Thoracic aorta (tissue), 2 donors: ENCODE measurements at regions not wholly inside any gene's neighbourhood (a gene's known extent, or its start where the extent isn't known, plus 50 kb on each side); places are given as distances from the start of the nearest gene placed in this dataset.

Experiments used
- ATAC-seq: fragments of 150-250 bp; one replicate; pipeline ENCODE4 v1.8.0; 2017; ENCODE audit warnings: low read depth; ENCODE audit not compliant: insufficient number of reproducible peaks, low FRiP score
- DNase-seq: peaks from one replicate; pipeline ENCODE4 v3.0.0-alpha.2; 2020; ENCODE audit warnings: low spot score
- H3K27ac ChIP-seq, 2 donors: fragments of 200-600 bp; sonication (generic); 1 replicate in 1 of 2; 2 replicates in 1 of 2; pipeline ENCODE4 v1.5.1; 2016; ENCODE audit warnings: mild to moderate bottlenecking in 2 of 2, moderate library complexity in 2 of 2
- H3K27me3 ChIP-seq: fragments of 200-600 bp; sonication (generic); replicated peaks from 2 replicates; pipeline ENCODE4 v1.6.0; 2016; ENCODE audit warnings: mild to moderate bottlenecking; ENCODE audit not compliant: insufficient read depth
- H3K36me3 ChIP-seq: fragments of 200-600 bp; sonication (generic); one replicate; pipeline ENCODE4 v1.5.1; 2016
- H3K4me1 ChIP-seq, 2 donors: fragments of 200-600 bp; sonication (generic); 1 replicate in 1 of 2; 2 replicates in 1 of 2; pipeline versions ENCODE4 v1.5.1 to v1.6.0; 2016; ENCODE audit warnings: low read depth in 2 of 2, mild to moderate bottlenecking in 1 of 2; ENCODE audit not compliant: control insufficient read depth in 1 of 2
- H3K4me3 ChIP-seq: fragments of 200-600 bp; sonication (generic); 2 replicates; pipeline ENCODE4 v1.5.1; 2016; ENCODE audit warnings: mild to moderate bottlenecking
- H3K9me3 ChIP-seq: fragments of 200-600 bp; sonication (generic); 2 replicates; pipeline ENCODE4 v1.5.1; 2016
- CTCF ChIP-seq: fragments of 200-600 bp; sonication (generic); IDR thresholded peaks from one replicate; pipeline ENCODE4 v1.5.1; 2019; ENCODE audit warnings: antibody characterized with exemption

DNA sequence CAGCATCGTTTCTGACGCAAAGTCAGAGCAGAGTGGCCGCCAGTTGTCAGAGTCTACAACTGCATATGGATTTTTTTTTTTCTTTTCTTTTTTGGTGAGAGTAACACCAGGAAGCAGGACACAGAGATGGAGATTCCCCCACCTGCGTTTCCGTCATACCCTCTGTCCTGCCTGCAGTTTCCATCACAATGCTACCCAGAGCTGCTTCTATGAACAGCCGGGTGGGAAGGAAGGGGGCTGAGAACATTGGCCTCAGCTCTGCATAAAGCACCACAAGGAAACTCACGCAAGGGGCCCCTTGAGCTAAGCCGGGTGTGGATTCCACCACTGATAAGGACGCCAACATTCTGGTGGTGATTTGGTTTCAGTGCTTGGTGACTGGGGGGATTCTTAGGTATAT is 183.5 kb upstream of the AFDN start:
- Histone ChIP-seq H3K27ac (no peak overlapping the region), H3K4me3 (no peak overlapping the region), H3K36me3 (no peaks in the 10 kb centered on the region), H3K4me1 (no peaks in the 10 kb centered on the region), H3K9me3 (no peaks in the 10 kb centered on the region), H3K27me3 (no peaks in the 10 kb centered on the region)
- DNase-seq, result no peak
- TF ChIP-seq CTCF, result no peak
- no peak for ATAC-seq

DNA sequence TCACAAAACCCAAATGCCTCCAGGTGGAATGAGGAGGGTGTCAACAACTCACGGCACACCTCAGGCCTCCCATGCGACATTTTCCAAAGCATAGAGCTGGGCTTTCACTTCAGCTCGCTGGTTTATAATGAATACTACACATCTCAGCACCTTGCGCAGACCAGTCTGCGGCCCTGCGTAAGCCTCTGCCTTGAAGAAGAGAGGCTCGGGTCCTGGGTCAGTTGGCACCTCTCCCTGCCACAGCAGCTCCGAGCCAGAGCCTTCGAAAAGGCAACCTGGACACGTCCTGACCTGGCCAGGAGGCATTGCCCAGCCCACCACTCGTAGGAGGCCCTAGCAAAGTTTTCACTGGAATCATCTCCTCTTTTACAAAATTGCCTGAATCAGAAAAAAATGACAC is 183.0 kb upstream of the AFDN start:
- ATAC-seq, result no peak
- no peak for TF ChIP-seq CTCF

GRCh38 chr6:167644412-167645132 is 182.1 kb upstream of the AFDN start:
- Histone ChIP-seq H3K9me3 (no peaks in the 10 kb centered on the region), H3K27ac (no peak overlapping the region), H3K4me3 (no peak overlapping the region), H3K36me3 (no peaks in the 10 kb centered on the region), H3K27me3 (no peaks in the 10 kb centered on the region), H3K4me1 (no peaks in the 10 kb centered on the region)
- no peak for DNase-seq
- no peak for TF ChIP-seq CTCF
- no peak for ATAC-seq

More for the DNA sequence above, 183.0 kb upstream of the AFDN start:
- H3K27ac ChIP-seq, result no peak overlapping the region
- no peak for DNase-seq
- H3K9me3 ChIP-seq, result no peaks in the 10 kb centered on the region
- H3K4me1 ChIP-seq, result no peaks in the 10 kb centered on the region
- no peak overlapping the region for H3K4me3 ChIP-seq
- no peaks in the 10 kb centered on the region for H3K36me3 ChIP-seq
- H3K27me3 ChIP-seq, result no peaks in the 10 kb centered on the region

DNA sequence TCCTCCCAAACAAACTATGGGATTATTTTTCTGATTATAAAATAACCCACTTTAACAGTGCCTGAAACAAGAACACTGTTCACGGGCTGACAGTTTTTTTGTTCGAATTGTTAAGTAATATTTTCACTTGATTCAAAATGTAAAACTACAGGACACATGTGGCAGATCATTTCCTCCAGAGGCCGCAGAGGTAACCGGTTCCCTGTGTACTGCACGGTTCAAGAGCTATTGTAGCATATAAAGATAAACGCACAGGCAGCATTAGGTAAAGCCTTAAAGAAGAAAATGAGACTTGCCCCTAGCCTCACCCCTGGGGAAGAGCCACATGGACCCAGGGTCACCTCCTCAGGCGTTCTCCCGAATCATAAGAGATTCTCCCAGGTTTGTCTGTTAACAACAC is 181.3 kb upstream of the AFDN start:
- Histone ChIP-seq H3K4me3 (no peak overlapping the region), H3K9me3 (no peaks in the 10 kb centered on the region), H3K27ac (no peak overlapping the region), H3K4me1 (no peaks in the 10 kb centered on the region), H3K36me3 (no peaks in the 10 kb centered on the region), H3K27me3 (no peaks in the 10 kb centered on the region)
- DNase-seq (no peak), ATAC-seq (no peak)
- no peak for TF ChIP-seq CTCF

DNA sequence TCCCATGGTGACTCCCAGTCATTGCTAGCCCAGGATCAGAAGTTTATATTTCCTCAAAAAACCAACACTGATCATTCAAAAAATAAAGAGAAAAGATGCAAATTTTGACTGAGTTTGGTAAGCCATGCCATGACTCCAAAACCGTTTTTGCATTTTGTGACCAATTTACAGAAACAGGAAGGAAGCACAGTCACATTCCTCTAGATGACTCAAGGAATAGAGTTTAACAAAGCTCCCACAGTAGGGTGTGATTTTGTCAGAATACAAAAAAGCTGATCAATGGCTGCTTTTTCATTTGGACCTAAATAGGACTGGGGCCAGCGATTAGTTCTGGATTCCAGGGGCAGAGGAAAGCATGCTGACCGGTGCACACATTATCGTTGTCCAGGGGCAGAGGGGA is 179.4 kb upstream of the AFDN start:
- H3K9me3 ChIP-seq, result no peaks in the 10 kb centered on the region
- H3K27me3 ChIP-seq, result no peaks in the 10 kb centered on the region
- no peak for ATAC-seq
- TF ChIP-seq CTCF, result no peak
- DNase-seq, result no peak
- H3K4me3 ChIP-seq, result no peak overlapping the region
- no peaks in the 10 kb centered on the region for H3K36me3 ChIP-seq
- no peaks in the 10 kb centered on the region for H3K4me1 ChIP-seq
- H3K27ac ChIP-seq, result no peak overlapping the region
